BE2C (cell line): ENCODE measurements at regions not wholly inside any gene's neighbourhood (a gene's known extent, or its start where the extent isn't known, plus 50 kb on each side); places are given as distances from the start of the nearest gene placed in this dataset.

ENCODE experiments used
- DNase-seq: peaks from one replicate; pipeline ENCODE4 v3.0.0-alpha.2; 2020
- H3K27me3 ChIP-seq: fragments of 250-450 bp; sonication (Bioruptor Pico); 2 replicates; pipeline ENCODE4 v1.5.1; 2020; ENCODE audit warnings: mild to moderate bottlenecking
- H3K36me3 ChIP-seq: fragments of 250-450 bp; sonication (Bioruptor Pico); 2 replicates; pipeline ENCODE4 v1.5.1; 2020; ENCODE audit warnings: mild to moderate bottlenecking
- H3K4me1 ChIP-seq: fragments of 250-450 bp; sonication (Bioruptor Pico); 2 replicates; pipeline ENCODE4 v1.5.1; 2020
- H3K4me3 ChIP-seq: 2 replicates; pipeline ENCODE4 v1.5.1; 2011; ENCODE audit warnings: low read depth, low read length
- H3K9me3 ChIP-seq: fragments of 250-450 bp; sonication (Bioruptor Pico); 2 replicates; pipeline ENCODE4 v1.5.1; 2020
- CTCF ChIP-seq: IDR thresholded peaks from 2 replicates; pipeline ENCODE4 v1.5.1; 2012; ENCODE audit warnings: mild to moderate bottlenecking, low read depth, low read length

GRCh38 chr16:86354641-86355513 lies 155.4 kb upstream of the FOXF1 start:
- no peaks in the 10 kb centered on the region for H3K36me3 ChIP-seq
- H3K9me3 ChIP-seq: 0 out of 2 replicates have a peak, but pooled peaks cover 3% of the 10 kb centered on the region
- no peak for TF ChIP-seq CTCF
- H3K4me3 ChIP-seq: no peak overlapping the region
- DNase-seq: peak; percentile 38
- peaks cover 10% of the 10 kb centered on the region for H3K4me1 ChIP-seq
- H3K27me3 ChIP-seq: no peaks in the 10 kb centered on the region

DNA sequence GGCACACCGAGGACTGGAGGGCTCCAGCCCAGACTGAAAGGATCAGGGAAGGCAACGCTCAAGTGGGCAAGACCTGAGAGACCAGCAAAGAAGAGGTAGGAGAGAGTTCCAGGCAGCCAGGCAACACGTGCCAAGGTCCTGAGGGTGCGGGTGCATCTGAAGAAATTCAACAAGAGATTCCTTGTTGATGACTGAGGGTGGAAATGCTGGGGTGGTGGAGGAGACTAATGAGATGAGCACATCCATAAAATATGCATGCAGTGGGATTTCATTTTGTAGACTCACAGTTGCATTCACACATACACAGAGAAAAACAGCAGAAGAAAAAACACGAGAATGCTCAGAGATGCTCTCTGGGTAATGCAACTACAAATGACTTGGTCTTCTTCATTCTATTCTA lies 154.8 kb upstream of the FOXF1 start:
- Histone ChIP-seq H3K27me3 (no peaks in the 10 kb centered on the region), H3K9me3 (0 out of 2 replicates have a peak, but pooled peaks cover 3% of the 10 kb centered on the region), H3K4me3 (no peak overlapping the region), H3K36me3 (no peaks in the 10 kb centered on the region), H3K4me1 (peaks cover 10% of the 10 kb centered on the region)
- no peak for DNase-seq
- TF ChIP-seq CTCF: no peak

- Histone ChIP-seq H3K9me3 (0 out of 2 replicates have a peak, but pooled peaks cover 3% of the 10 kb centered on the region), H3K4me3 (no peak overlapping the region), H3K36me3 (no peaks in the 10 kb centered on the region), H3K4me1 (peaks cover 10% of the 10 kb centered on the region), H3K27me3 (no peaks in the 10 kb centered on the region)
- no peak for TF ChIP-seq CTCF
- DNase-seq: no peak
These were observed 154.4 kb upstream of the FOXF1 start for GRCh38 chr16:86355951-86356350.

DNA sequence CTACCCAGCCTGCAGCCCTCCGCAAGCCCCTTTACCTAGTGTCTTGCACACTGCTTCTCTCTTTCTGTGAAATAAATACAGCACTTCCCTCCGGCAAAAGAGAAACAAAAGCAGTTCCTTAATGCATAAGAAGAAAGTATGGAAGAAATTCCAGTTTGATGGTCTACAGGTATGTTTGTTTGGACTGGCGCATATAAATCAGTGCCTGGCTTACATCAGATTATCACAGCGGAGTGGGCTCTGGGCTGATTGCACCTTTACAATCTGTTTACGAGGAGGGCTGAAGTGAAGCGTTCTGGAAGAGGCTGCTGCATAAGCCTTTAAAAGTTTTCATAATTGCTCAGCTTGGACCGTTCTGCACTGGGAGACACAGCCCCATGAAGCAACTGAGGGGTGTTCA lies 153.5 kb upstream of the FOXF1 start:
- no peak for TF ChIP-seq CTCF
- no peaks in the 10 kb centered on the region for H3K36me3 ChIP-seq
- 0 out of 2 replicates have a peak, but pooled peaks cover 3% of the 10 kb centered on the region for H3K9me3 ChIP-seq
- no peak overlapping the region for H3K4me3 ChIP-seq
- no peaks in the 10 kb centered on the region for H3K27me3 ChIP-seq
- DNase-seq: no peak
- H3K4me1 ChIP-seq: peaks cover 10% of the 10 kb centered on the region

DNA sequence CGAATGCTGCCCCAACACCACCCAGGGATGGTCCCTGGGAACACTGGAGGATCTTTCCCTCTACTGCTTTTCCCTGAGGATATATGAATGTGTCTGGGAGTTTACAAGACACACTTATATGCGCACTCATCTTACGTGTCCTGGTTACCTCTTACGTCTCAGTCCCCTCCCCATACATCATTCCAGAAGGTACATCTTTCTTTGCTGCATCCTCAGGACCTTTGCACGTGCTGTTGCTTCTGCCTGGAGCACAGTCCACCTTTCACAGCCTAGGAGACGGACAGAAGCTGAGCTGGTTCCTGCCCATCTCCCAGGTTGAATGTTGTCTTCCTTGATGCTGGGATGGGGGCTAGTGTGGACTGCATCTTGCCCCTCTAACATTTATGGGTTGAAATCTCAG lies 153.0 kb upstream of the FOXF1 start:
- Histone ChIP-seq H3K9me3 (0 out of 2 replicates have a peak, but pooled peaks cover 3% of the 10 kb centered on the region), H3K36me3 (no peaks in the 10 kb centered on the region), H3K4me1 (peaks cover 10% of the 10 kb centered on the region), H3K27me3 (no peaks in the 10 kb centered on the region), H3K4me3 (no peak overlapping the region)
- no peak for DNase-seq
- no peak for TF ChIP-seq CTCF

DNA sequence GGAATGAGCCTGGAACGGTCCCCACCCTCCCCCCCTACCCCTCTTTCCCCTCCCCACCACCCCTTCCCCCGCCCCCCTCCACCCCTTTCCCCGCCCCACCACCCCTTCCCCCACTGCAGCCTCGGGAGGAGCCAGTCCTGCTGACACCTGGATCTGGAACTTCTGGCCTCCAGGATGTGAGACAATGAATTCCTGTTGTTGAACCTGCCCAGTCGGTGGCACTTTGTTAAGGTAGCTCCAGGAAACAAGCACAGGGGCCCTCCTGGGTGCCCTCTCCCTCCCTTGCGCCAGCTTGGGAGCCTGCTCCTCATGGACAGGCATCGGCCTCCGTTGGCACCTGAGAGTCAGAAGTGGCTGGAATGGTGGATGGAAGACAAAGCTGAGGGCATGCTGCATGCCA lies 152.4 kb upstream of the FOXF1 start:
- peaks cover 12% of the 10 kb centered on the region for H3K4me1 ChIP-seq

More for the DNA sequence above, 152.4 kb upstream of the FOXF1 start:
- Histone ChIP-seq H3K4me3 (no peak overlapping the region), H3K36me3 (no peaks in the 10 kb centered on the region), H3K27me3 (no peaks in the 10 kb centered on the region), H3K9me3 (0 out of 2 replicates have a peak, but pooled peaks cover 3% of the 10 kb centered on the region)
- DNase-seq: no peak
- no peak for TF ChIP-seq CTCF
